Panc1 (cell line): ENCODE measurements at regions not wholly inside any gene's neighbourhood (a gene's known extent, or its start where the extent isn't known, plus 50 kb on each side); places are given as distances from the start of the nearest gene placed in this dataset.

Source experiments
- ATAC-seq: fragments of 200-7000 bp; cut with Tn5 transposase; 2 replicates; pipeline ENCODE4 v1.9.1; 2020; ENCODE audit warnings: mild to moderate bottlenecking, moderate library complexity
- BruUV-seq: library from RNA; stranded (reverse); fragments of 400-500 nt; replicated peaks from 2 replicates; lab custom pipeline; 2021; lab: Mats Ljungman, UMichigan
- CTCF ChIA-PET: fragments of 300-600 bp; sonication (Branson Sonifier 250); formaldehyde crosslinking; loops from one replicate; lab custom pipeline; 2022; ENCODE audit warnings: antibody characterized with exemption; lab: Charles Lee
- POLR2A ChIA-PET: fragments of 300-600 bp; sonication (Branson Sonifier 250); formaldehyde crosslinking; loops from one replicate; lab custom pipeline; 2022; ENCODE audit warnings: antibody characterized with exemption; lab: Charles Lee
- DNase-seq: peaks from one replicate; pipeline ENCODE4 v3.0.0-alpha.2; 2010; ENCODE audit warnings: low read depth, low spot score
- H3K27ac ChIP-seq: 2 replicates; pipeline ENCODE4 v1.5.1; 2011; ENCODE audit warnings: mild to moderate bottlenecking, low read length, inconsistent platforms
- H3K27me3 ChIP-seq: fragments of 200-500 bp; sonication (Bioruptor generic); 2 replicates; pipeline ENCODE4 v1.6.0; 2014; ENCODE audit warnings: low read length, inconsistent platforms; ENCODE audit not compliant: control insufficient read depth, insufficient read depth
- H3K36me3 ChIP-seq: fragments of 200-500 bp; sonication (Bioruptor generic); 2 replicates; pipeline ENCODE4 v1.5.1; 2014; ENCODE audit warnings: inconsistent platforms, mild to moderate bottlenecking, low read length, moderate library complexity; ENCODE audit not compliant: control insufficient read depth, insufficient read depth
- H3K4me1 ChIP-seq: 2 replicates; pipeline ENCODE4 v1.5.1; 2011; ENCODE audit warnings: inconsistent platforms, mild to moderate bottlenecking, low read length, moderate library complexity; ENCODE audit not compliant: control insufficient read depth, insufficient read depth
- H3K4me3 ChIP-seq, 2 experiments: 2 replicates each; pipeline ENCODE4 v1.5.1; 2011 to 2012; ENCODE audit warnings: low read depth in 2 of 2, low read length in 2 of 2, mild to moderate bottlenecking in 2 of 2, inconsistent platforms in 1 of 2, moderate library complexity in 1 of 2
- H3K9me3 ChIP-seq: fragments of 200-500 bp; sonication (Bioruptor generic); 2 replicates; pipeline ENCODE4 v1.5.1; 2014; ENCODE audit warnings: low read depth, mild to moderate bottlenecking, inconsistent platforms, low read length, moderate library complexity; ENCODE audit not compliant: control insufficient read depth, insufficient read depth
- POLR2AphosphoS5 ChIP-seq: IDR thresholded peaks from 2 replicates; pipeline ENCODE4 v1.6.1; 2012; ENCODE audit warnings: mild to moderate bottlenecking, low read depth, low read length, moderate library complexity
- SIN3A ChIP-seq: IDR thresholded peaks from 2 replicates; pipeline ENCODE4 v1.6.1; 2012; ENCODE audit warnings: low read depth, mild to moderate bottlenecking, low read length, moderate library complexity, borderline replicate concordance; ENCODE audit not compliant: insufficient read depth
- TCF7L2 ChIP-seq: IDR thresholded peaks from 2 replicates; pipeline ENCODE4 v1.6.1; 2011; ENCODE audit warnings: mild to moderate bottlenecking, low read depth, low read length, inconsistent platforms
- in situ Hi-C: cut with HindIII; loops from 2 replicates; pipeline ENCODE4 v1.10.0; 2016; ENCODE audit warnings: low sequenced_read_pairs, low pct_unique_long_range_greater_than_20kb
- intact Hi-C: fragments of 100-400 bp; cut with micrococcal nuclease; formaldehyde crosslinking; loops from one replicate; pipeline ENCODE4 v1.10.0; 2022; ENCODE audit not compliant: unreplicated experiment
- TF ChIP-seq, protein P1 (sequence below): fragments of 450-650 bp; IDR thresholded peaks from 2 replicates; pipeline ENCODE4 v1.5.1; 2017; ENCODE audit warnings: mild to moderate bottlenecking
- TF ChIP-seq, protein P2 (sequence below), 2 experiments: IDR thresholded peaks; 2 replicates each; pipeline ENCODE4 v1.6.1; 2011 to 2012; ENCODE audit warnings: low read depth in 2 of 2, control low read depth in 1 of 2, low read length in 1 of 2, mild to moderate bottlenecking in 1 of 2, moderate library complexity in 1 of 2; ENCODE audit not compliant: insufficient read depth in 1 of 2

DNA sequence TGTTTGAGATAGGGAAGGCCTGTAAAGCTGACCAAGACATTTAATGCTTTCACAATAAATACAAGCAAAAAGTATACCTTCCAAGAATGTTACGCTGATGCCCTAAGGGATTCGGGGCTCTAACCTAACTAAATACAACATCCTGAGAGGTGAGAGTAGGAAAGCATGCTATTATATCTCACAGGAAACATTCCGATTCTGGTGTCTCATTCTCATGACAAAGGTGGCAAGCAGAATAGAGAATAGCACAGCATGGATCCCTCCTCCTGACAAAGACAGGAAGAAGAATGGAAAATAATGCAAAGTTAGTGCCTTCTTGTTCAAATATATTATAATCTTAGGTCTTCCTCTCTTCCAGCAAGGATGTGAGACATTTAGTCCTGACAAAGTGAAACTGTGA is 504.3 kb downstream of the TFEC start:
- Histone ChIP-seq H3K36me3 (no peaks in the 10 kb centered on the region), H3K4me3 (no peak overlapping the region), H3K4me1 (no peaks in the 10 kb centered on the region), H3K27ac (no peak overlapping the region), H3K27me3 (no peaks in the 10 kb centered on the region), H3K9me3 (no peaks in the 10 kb centered on the region)
- POLR2A ChIA-PET, result no interaction called here
- in situ Hi-C loops (no loop called here), intact Hi-C loops (no loop called here)
- CTCF ChIA-PET, result no interaction called here
- no TSS peak for BruUV-seq
- ATAC-seq (no peak), DNase-seq (no peak)
- TF ChIP-seq, protein P1, sequence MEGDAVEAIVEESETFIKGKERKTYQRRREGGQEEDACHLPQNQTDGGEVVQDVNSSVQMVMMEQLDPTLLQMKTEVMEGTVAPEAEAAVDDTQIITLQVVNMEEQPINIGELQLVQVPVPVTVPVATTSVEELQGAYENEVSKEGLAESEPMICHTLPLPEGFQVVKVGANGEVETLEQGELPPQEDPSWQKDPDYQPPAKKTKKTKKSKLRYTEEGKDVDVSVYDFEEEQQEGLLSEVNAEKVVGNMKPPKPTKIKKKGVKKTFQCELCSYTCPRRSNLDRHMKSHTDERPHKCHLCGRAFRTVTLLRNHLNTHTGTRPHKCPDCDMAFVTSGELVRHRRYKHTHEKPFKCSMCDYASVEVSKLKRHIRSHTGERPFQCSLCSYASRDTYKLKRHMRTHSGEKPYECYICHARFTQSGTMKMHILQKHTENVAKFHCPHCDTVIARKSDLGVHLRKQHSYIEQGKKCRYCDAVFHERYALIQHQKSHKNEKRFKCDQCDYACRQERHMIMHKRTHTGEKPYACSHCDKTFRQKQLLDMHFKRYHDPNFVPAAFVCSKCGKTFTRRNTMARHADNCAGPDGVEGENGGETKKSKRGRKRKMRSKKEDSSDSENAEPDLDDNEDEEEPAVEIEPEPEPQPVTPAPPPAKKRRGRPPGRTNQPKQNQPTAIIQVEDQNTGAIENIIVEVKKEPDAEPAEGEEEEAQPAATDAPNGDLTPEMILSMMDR, result no peak
- TF ChIP-seq SIN3A (no peak), POLR2AphosphoS5 (no peak), TCF7L2 (no peak)
- TF ChIP-seq, protein P2, sequence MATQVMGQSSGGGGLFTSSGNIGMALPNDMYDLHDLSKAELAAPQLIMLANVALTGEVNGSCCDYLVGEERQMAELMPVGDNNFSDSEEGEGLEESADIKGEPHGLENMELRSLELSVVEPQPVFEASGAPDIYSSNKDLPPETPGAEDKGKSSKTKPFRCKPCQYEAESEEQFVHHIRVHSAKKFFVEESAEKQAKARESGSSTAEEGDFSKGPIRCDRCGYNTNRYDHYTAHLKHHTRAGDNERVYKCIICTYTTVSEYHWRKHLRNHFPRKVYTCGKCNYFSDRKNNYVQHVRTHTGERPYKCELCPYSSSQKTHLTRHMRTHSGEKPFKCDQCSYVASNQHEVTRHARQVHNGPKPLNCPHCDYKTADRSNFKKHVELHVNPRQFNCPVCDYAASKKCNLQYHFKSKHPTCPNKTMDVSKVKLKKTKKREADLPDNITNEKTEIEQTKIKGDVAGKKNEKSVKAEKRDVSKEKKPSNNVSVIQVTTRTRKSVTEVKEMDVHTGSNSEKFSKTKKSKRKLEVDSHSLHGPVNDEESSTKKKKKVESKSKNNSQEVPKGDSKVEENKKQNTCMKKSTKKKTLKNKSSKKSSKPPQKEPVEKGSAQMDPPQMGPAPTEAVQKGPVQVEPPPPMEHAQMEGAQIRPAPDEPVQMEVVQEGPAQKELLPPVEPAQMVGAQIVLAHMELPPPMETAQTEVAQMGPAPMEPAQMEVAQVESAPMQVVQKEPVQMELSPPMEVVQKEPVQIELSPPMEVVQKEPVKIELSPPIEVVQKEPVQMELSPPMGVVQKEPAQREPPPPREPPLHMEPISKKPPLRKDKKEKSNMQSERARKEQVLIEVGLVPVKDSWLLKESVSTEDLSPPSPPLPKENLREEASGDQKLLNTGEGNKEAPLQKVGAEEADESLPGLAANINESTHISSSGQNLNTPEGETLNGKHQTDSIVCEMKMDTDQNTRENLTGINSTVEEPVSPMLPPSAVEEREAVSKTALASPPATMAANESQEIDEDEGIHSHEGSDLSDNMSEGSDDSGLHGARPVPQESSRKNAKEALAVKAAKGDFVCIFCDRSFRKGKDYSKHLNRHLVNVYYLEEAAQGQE (IDR thresholded peaks at IDR 0.05; ENCODE audit: insufficient read depth in 1 of 2, low read depth in 2 of 2, low read length in 1 of 2), result no peak

DNA sequence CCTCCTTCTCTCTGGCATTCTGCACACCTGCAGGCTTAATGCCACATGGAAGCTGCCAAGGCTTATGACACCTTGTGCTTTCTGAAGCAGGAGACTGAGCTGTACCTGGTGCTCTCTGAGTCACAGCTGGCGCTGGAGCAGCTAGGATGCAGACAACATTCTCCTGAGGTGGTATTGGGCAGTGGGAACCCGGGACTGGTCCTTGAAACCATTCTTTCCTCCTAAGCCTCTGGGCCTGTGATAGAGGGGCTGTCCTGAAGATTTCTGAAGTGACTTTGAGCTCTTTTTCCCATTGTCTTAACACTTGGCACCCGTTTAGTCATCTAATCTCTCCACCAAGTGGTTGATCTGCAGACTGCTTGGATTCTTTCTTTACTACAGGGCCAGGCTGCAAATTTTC is 508.4 kb downstream of the TFEC start:
- CTCF ChIA-PET, result no interaction called here
- ATAC-seq, result no peak
- POLR2A ChIA-PET, result no interaction called here
- intact Hi-C loops, result no loop called here
- TF ChIP-seq, protein P2 (IDR thresholded peaks at IDR 0.05; ENCODE audit: insufficient read depth in 1 of 2, low read depth in 2 of 2, low read length in 1 of 2), result no peak
- TF ChIP-seq TCF7L2, result no peak
- TF ChIP-seq SIN3A, result no peak
- no peak for TF ChIP-seq POLR2AphosphoS5
- TF ChIP-seq, protein P1, result no peak
- Histone ChIP-seq H3K4me1 (no peaks in the 10 kb centered on the region), H3K27ac (no peak overlapping the region), H3K4me3 (no peak overlapping the region), H3K9me3 (no peaks in the 10 kb centered on the region), H3K36me3 (no peaks in the 10 kb centered on the region), H3K27me3 (no peaks in the 10 kb centered on the region)
- no TSS peak for BruUV-seq
- in situ Hi-C loops, result no loop called here
- DNase-seq, result no peak
